ENCODE measurements at regions not wholly inside any gene's neighbourhood (a gene's known extent, or its start where the extent isn't known, plus 50 kb on each side); places are given as distances from the start of the nearest gene placed in this dataset.

- no peaks in the 10 kb centered on the region for H3K9me3 ChIP-seq
- DNase-seq (no peak), ATAC-seq (no peak)
- TF ChIP-seq CTCF (IDR thresholded peaks at IDR 0.05), result no peak
- H3K4me3 ChIP-seq, result no peak overlapping the region
- no peaks in the 10 kb centered on the region for H3K4me1 ChIP-seq
- H3K27ac ChIP-seq, result no peak overlapping the region
- intact Hi-C loops (cut with DNase I), result no loop called here
- H3K27me3 ChIP-seq (ENCODE audit: low read depth), result no peaks in the 10 kb centered on the region
- H3K36me3 ChIP-seq, result no peaks in the 10 kb centered on the region
Observed at GRCh38 chr18:39519741-39520140, 1954.1 kb upstream of the CELF4 start.

- Histone ChIP-seq H3K4me1 (no peaks in the 10 kb centered on the region), H3K27me3 (ENCODE audit: low read depth) (no peaks in the 10 kb centered on the region), H3K27ac (no peak overlapping the region), H3K9me3 (no peaks in the 10 kb centered on the region), H3K36me3 (no peaks in the 10 kb centered on the region), H3K4me3 (no peak overlapping the region)
- intact Hi-C loops (cut with DNase I), result no loop called here
- no peak for TF ChIP-seq CTCF (IDR thresholded peaks at IDR 0.05)
- ATAC-seq, result no peak
- no peak for DNase-seq
Observed at GRCh38 chr18:39515299-39515698, 1949.7 kb upstream of the CELF4 start.

GRCh38 chr18:39513186-39513585, 1947.6 kb upstream of the CELF4 start:
- TF ChIP-seq CTCF (IDR thresholded peaks at IDR 0.05), result no peak
- Histone ChIP-seq H3K36me3 (no peaks in the 10 kb centered on the region), H3K27ac (no peak overlapping the region), H3K4me3 (no peak overlapping the region), H3K4me1 (no peaks in the 10 kb centered on the region), H3K27me3 (ENCODE audit: low read depth) (no peaks in the 10 kb centered on the region), H3K9me3 (no peaks in the 10 kb centered on the region)
- intact Hi-C loops (cut with DNase I), result no loop called here
- DNase-seq (no peak), ATAC-seq (no peak)

GRCh38 chr18:39506581-39507330, 1941.2 kb upstream of the CELF4 start:
- Histone ChIP-seq H3K36me3 (no peaks in the 10 kb centered on the region), H3K27me3 (ENCODE audit: low read depth) (no peaks in the 10 kb centered on the region), H3K4me3 (no peak overlapping the region), H3K4me1 (no peaks in the 10 kb centered on the region), H3K27ac (no peak overlapping the region), H3K9me3 (no peaks in the 10 kb centered on the region)
- TF ChIP-seq CTCF (IDR thresholded peaks at IDR 0.05), result no peak
- intact Hi-C loops (cut with DNase I), result no loop called here
- ATAC-seq, result no peak
- no peak for DNase-seq

GRCh38 chr18:39500306-39500705, 1934.7 kb upstream of the CELF4 start:
- intact Hi-C loops (cut with DNase I), result no loop called here
- H3K27ac ChIP-seq, result no peak overlapping the region
- no peak for ATAC-seq

More at GRCh38 chr18:39500306-39500705, 1934.7 kb upstream of the CELF4 start:
- H3K4me3 ChIP-seq, result no peak overlapping the region
- DNase-seq, result no peak
- H3K4me1 ChIP-seq, result no peaks in the 10 kb centered on the region
- H3K9me3 ChIP-seq, result no peaks in the 10 kb centered on the region
- no peaks in the 10 kb centered on the region for H3K27me3 ChIP-seq (ENCODE audit: low read depth)
- H3K36me3 ChIP-seq, result no peaks in the 10 kb centered on the region
- TF ChIP-seq CTCF (IDR thresholded peaks at IDR 0.05), result no peak
